ENCODE measurements at regions not wholly inside any gene's neighbourhood (a gene's known extent, or its start where the extent isn't known, plus 50 kb on each side); places are given as distances from the start of the nearest gene placed in this dataset.

DNA sequence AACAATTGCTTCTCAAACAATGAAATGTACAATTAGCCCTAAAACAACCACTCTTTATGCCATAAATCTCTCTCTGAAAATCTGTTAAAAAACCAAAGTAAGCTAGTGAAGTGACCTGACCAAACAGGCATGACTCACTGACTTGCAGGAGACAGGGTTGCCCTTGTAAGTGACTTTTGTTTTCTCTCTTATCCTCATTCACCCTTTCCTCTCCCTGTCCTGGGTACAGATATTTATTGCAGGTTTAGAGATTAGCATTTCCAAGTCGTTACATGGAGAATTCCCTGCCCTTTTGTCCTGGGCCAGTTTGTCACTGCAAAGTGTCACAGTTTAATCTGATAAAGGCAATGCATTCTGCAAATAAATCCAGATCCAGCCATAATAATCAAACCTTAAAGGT lies 484.2 kb downstream of the IRX1 start:
- DNase-seq (ENCODE audit: low read depth) = no peak

DNA sequence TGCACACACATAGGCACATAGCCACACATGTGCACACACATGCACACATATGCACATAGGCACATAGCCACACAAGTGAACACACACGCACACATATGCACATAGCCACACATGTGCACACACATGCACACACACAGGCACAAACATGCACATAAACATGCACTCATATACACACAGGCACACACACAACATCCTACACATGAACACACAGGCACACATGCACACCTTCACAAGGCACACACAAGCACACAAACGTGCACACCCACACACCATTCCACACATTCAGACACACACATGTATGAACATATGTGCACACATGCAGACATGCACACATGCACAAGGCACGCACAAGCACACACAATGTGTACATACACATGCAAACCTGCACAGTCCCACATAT lies 484.7 kb downstream of the IRX1 start:
- DNase-seq (ENCODE audit: low read depth) = no peak

DNA sequence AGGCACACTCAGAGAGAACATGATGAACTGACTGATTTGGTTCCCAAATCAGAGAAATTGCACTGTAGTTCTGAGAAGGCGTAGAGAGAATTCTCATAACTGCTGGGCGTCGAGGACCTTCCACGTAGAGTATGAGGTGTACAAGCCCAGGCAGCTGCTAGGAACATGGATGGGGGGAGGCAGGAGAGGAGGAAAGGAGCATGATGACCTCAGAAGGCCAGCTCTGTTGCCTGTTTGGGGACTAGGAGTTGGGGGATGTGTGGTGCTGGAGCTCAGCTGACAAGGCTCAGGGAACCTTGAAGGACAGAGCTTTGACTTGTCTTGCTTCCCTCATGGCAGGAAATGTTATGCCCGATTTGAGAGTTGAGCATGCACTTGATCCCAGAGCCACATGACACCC lies 485.4 kb downstream of the IRX1 start:
- DNase-seq (ENCODE audit: low read depth) = no peak

DNA sequence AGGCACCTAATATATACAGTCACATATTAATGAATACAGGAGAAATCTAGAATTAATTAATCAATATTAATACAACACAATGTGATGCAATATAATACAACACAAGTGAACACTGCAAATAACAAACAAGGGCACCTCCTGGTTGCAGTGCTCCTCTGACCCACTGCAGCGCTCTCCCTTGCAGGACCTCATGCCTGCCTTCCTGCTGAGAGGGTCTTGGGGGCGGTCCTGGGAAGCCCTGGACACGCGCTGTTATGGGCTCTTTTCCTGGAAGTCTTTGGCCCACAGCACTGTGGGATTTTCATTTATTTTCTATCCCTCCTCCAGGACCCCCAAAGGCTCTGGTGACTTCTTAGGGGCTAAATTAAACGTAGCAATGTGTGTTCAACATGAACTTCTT lies 485.8 kb downstream of the IRX1 start:
- DNase-seq (ENCODE audit: low read depth) = no peak

DNA sequence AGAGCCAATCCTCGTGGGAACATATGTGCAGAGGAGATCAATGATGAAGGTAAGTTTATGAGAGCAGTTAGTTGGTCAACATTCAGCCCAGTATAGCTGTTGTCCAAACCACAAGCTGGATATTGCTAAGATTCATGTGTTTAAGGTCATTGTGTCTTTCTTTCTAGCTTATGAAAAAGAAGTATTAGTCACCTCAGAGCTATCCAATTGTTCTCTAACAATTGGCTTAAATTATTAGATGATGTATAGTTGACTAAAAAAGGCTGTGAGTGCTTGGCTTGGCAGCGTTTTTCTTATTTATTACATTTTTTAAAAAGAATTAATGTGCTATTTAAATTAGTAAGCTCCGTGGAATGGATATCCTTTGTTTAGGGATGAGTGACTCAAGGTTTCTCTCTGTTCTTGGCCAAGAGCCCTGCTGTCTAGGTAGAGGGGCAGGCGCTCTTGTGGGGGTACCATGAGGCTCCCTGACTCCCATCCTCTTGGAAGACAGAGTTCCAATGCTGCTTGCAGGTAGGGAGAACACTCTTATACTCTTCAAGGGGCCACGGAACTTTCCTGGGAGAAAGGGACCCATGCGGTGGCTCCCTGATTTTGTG lies 487.4 kb downstream of the IRX1 start:
- DNase-seq (ENCODE audit: low read depth) = no peak

DNA sequence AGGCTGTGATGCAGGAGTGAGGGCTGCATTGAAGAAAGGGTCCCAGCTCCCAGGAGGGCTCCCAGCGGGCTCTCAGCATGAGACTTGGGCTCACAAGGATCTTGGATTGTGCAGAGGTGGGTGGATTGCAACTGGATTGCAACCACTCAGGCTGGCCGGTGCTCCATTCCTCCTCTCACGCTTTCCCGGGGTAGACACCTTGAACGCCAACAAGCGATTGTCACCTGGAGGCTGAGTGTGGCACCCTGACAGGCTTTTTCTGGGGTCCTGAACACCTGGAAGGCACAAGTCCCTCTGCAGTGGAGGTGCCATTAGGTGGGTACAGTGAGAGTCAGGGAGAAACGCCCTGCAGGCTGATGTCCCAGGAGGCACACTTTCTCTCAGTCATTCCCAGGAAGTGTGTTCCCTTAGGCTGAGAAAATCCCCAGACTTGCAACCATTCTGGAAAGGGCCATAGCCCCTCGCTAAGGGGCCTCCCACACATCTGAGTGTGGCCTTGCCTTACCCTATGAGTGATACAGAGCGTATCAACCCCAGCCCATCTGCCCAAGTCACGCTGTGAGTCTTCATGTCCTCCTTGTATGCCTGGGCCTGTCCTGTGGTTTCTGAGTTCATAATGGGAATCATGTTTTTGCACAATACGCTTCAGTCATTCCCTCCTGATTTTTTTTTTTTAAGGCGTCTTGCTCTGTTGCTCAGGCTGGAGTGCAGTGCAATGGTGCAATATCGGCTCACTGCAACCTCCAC lies 488.1 kb downstream of the IRX1 start:
- no peak for DNase-seq (ENCODE audit: low read depth)

DNA sequence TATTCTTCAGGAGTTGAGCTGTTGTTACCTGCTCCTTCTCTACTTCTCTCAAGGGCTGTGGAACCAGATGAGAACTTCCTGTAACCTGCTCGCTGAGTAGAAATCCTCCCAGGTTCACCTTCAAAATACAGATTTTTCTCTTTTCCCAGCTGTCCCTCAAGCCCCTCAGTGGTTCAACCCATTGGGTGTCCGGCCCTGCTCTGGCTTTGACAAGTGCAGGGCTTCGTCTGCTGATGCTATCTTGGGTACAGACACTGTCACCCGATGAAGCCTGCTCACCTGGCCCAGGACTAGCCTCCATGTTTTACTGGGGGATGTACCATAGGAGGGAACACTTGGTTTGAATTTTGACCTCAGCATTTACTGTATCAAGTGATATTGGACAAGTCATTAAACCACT lies 490.4 kb downstream of the IRX1 start:
- no peak for DNase-seq (ENCODE audit: low read depth)

DNA sequence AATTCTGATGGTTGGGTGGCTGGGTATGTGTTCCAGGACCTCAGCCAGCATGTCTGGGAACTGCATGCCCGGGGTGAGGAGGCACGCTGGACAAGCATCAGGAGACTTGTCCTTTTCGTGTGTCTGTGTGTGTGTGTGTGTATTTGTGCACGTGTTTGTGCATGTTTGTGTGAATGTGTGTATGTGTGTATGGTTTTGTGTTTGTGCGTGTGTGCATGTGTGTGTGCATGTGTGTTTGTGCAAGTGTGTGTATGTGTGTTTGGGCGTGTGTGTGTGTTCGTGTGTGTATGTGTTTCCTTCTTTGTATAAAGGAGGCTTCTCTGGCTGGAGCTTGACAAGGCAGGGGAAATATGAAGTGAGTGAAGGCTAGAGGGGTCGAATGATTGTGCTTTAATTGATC lies 491.5 kb downstream of the IRX1 start:
- no peak for DNase-seq (ENCODE audit: low read depth)

DNA sequence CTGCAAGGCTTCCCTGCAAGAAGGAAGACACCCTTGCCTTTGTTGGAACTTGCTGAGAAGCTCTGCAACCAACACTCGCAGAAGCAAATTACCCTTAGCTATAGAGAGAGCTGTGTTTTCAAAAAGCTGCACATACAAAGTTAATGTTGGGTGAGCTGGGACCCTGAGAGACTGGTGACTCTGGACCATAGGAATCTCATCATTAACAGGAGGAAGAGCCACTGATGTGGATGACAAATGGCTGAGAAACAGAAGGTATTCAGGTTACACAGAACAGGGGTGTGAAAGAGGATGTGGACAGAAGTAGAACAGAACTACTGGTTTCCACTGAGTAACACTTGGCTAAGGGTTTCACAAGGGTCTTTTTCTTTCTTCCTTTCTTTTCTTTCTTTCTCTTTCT lies 493.5 kb downstream of the IRX1 start:
- no peak for DNase-seq (ENCODE audit: low read depth)

DNA sequence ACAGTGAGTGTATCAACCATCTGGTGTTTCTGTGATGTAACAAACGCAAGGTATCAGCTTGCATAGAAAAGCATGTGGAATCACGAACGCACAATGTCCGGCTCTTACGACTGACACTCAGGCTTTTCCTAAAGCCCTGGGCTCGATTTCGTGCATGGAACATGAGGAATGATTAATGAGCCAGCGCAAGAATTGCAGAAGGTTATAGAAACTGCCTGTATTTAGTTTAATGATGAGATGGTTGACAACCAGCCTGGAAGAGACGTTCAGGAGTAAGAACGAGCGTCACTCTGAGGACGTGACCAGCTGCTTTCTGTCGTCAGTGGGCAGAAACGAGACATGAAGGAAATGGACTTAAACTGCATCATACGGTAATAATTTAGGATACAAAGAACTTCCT lies 497.6 kb downstream of the IRX1 start:
- no peak for DNase-seq (ENCODE audit: low read depth)

DNA sequence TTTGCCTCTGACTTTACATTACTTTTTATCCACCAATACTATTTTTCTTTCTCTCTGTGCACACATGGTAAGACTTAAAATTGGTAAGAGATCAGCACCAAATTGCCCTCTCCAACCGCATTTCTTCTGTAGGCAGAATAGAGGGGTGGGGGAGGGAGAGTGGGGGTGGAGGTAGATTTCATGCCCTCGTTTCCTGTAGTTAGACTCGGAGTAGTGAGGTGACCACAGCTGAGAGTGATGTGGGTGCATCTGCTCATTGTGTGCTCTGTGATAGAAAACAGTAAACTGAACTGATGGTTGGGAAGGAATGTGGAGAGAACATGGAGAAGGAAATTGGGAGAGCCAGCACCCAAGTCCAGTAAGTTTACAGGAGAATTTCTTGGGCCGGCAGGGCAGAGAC lies 498.3 kb downstream of the IRX1 start:
- DNase-seq (ENCODE audit: low read depth) = no peak

DNA sequence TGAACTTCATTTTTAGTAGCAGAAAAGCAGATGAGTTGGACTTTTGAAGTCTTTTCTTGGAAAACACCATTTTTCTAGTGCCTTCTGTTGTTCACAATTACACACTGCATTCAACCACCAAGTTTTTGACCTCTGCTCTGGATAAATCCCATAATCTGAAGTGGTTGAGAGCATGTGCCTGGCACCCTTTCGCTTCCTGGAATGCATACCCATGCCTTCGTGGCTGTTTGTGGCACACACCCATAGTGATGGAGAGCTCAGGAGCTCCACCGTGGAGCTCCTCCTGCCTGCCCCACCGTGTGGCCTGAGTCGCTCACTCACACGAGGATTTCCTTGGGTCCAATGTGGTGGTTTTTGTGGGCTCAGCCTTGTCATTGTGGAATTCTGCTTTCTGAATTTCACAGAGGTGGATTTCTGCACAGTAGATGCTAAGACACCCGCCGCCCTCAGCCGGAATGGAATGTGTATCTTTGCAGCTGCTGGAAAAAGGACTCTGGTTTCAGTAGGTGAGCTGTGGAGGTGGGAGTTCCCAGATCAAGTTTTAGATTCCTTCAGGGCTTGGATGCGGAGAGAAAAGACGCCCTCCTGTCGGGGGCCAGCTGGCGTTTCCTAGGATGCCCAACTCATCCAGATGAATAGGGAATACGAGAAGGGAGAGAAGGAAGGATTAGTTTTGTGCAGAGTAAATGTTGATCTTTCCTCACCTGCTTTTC lies 500.4 kb downstream of the IRX1 start:
- DNase-seq (ENCODE audit: low read depth) = no peak

DNA sequence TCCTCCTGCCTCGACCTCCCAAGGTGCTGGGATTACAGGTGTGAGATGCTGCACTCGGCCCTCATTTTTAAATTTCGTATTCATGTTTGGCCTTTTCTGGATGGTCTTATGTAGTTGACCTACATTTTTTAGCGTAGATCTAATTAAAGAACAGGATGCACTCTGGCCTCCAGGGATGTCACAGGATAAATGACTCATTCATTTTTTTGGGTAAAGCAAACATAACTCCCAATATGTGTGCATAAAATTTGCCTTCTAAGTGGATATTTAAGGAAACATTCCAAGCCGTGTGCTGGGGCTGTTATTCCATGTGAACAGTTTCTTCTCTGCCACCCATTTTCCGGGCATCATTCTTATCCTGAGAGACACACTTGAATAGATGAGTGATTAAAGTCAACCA lies 501.6 kb downstream of the IRX1 start:
- no peak for DNase-seq (ENCODE audit: low read depth)

DNA sequence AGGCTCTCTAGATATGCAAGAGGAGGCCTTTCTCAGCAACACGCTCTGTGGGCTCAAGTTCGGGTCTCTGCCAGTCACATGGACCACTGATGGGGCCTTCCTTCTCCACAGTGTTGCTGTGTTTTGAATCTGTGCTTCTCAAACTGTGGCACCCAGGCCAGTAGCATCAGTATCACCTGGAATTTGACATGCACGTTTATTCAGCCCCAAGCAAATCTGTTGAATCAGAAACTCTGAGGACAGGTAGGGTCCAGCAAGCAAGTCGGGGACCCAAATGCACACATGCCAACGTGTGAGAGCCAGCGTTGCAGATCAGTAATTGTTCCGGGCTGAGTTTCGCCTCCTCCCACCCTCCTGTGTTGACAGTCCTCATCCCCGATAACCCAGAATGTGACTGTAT lies 502.6 kb downstream of the IRX1 start:
- DNase-seq (ENCODE audit: low read depth) = no peak

DNA sequence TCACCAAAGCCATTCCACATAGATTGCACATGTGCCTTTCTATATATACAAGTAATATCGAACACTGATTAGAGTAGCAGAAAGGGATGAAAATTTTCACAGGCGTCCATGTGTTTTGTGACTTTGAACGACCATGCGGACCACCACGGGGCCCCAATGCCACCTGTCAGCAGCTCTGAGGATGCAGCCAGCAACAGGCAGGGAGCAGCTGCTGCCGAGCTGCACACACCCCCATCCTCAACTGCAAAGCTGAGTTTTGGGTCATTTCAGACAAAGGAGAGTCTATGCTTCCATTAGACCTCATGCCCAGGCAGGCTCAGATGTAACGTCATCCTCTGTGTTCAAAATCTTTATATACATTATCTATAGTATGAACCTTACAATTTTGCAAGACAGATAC lies 503.8 kb downstream of the IRX1 start:
- DNase-seq (ENCODE audit: low read depth) = no peak

DNA sequence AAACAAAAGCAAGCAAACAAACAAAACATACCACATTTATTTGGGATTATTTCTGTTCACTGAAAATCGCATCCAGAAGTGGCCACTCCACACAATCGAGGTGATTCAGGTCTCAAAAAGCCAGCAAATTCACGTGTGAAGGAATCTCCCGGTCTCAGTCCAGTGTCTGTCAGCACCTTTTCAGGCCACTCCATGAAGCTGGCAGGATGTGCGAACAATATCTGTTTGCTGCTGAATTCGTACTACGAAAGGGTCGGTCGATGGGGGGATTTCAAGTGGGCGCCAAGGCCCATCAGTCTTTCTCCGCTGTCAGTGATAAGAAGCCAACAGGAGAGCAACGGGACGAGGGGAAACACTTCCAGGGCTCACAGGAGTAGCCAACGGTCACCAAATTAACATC lies 505.1 kb downstream of the IRX1 start:
- no peak for DNase-seq (ENCODE audit: low read depth)

DNA sequence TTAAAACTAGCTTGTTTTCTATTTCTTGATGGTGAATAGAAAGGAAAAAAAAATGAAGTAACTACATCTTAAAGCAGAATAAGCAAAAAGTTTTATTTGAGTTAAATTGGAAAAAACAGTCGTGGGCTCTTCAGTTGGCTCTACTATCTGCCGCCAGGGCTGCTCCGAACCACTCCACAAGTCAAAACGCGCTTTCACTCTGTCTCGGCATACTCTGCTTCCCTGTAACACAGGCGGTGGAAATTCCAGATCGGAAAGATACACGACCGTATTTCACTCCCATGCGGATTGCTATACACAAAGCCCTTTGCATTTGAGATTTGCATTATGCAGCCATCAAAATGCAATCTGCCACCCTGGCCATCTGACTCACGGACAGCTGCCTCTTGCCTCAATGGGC lies 505.6 kb downstream of the IRX1 start:
- no peak for DNase-seq (ENCODE audit: low read depth)

DNA sequence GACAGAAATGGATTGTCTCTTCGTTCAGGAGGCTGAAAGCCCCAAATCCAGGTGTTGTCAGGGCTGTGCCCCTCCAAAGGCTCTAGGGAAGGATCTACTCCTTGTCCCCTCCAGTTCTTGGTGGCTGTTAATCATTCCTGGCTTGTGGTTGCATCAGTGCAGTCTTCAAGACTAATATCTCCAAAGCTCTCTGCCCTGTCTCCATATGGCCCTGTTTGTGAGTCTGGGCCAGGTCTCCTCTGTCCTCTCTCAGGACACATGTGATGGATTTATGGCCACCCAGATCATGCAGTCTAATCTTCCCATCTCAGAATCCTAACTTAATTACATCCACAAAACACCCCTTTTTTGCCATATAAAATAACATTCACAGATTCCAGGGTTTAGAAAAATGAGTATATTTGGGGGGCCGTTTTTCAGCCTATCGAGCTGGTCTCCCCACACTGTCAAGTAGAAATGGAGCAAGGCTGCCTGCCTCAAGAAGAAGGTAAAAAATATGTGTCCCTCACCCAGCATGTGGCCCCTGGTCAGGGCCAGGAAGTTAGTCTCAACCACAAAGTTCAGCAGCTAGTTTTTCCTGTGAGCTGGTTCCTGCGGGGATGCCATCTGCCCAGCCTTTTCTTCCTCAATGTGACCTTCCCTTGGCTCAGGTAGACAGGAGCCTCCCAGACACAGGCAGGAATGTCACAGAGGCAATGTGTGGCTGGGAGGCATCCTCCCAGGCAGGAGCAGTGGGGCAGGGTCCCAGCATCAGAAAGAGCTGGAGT lies 509.4 kb downstream of the IRX1 start:
- DNase-seq (ENCODE audit: low read depth) = no peak

DNA sequence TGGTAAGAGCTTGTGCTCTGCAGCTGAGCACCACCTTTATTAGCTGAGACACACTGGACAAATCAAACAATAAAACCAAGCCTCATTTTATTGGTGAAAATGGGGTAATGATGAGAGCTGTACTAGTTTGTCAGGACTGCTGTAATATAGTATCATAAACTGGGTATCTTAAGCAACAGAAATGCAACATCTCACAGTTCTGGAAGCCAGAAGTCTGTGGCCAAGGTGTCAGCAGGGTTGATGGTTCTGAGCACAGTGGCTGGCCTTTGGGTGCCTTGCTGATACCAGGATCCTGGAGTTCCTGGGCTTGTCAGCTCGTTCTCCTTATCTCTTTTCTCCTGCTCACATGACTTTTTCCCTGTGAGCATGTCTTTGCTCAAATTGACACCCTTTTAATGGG lies 513.1 kb downstream of the IRX1 start:
- DNase-seq (ENCODE audit: low read depth) = no peak

DNA sequence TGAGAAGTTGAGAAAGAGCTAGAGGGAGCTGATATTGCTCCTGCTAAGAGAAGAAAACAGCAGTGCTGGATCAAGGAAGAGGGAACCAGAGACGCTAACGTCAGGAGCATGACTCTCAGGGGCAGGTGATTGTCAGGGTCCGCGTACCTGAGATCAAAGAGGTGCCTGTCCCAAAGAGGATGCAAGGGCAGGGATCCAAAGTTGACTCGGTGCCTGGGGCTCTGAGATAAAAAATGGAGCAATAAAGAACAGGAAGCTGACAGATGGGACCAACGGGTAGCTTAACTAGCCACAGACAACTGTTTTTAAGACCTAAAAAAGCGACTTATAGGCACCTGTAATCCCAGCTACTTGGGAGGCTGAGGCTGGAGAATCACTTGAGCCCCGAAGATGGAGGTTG lies 517.8 kb downstream of the IRX1 start:
- DNase-seq (ENCODE audit: low read depth) = no peak

DNA sequence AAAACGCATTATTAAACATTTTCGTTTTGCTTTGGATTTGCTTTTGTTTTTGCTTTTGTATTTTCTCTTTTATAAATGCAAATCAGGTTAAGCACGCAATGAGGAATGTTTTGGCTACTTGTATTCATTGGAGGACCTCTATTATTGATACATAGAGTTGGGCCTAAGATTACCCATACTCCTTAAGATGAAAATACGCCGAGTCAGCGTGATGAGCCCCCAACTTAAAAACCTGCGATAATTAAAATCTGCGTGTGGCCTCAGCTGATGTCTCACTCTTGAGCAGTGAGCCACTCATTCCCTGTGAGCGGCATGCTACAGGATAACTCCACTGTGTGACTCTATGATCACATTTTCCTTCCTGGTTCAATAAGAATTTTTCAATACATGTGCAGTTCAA lies 518.3 kb downstream of the IRX1 start:
- DNase-seq (ENCODE audit: low read depth) = no peak

DNA sequence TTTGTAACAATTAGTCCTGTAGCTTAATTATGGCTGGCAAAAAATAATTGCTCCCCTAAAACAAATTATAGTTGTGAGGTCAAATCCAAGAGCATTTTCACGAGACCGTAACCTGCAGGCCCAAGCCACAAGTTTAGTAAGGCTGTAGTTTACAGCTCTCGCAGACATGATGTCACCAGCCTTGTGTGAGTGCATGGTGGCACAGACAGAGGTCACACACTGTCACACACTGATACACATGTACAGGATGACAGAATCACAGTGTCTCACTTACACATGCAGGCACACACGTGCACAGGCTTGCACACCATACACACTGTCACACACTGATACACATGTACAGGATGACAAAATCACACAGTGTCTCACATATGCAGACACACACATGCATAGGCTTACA lies 518.8 kb downstream of the IRX1 start:
- DNase-seq (ENCODE audit: low read depth) = no peak

DNA sequence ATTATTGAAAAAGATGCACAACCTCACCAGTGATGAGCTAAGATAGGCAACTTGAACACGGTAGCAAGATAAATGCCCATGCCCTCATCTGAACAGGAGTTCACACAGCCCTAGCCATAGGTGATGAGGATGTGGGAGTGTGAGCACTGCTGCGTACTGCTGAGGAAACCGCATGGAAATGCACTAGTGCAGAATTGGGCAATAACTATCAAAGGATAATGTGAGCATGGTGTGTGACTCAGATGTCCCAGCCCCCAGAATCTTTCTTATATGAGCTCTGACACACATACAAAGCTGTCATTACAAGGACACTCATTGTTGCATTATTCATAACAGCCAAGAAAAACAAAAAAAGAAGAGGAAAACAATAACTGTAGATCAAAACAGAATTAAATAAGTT lies 521.2 kb downstream of the IRX1 start:
- no peak for DNase-seq (ENCODE audit: low read depth)
